Activated naive CD8-positive, alpha-beta T cell treated with anti-CD3 and anti-CD28 coated beads, Interleukin-2, amount 50 U/mL, for 16 hours (primary cell): ENCODE measurements at regions not wholly inside any gene's neighbourhood (a gene's known extent, or its start where the extent isn't known, plus 50 kb on each side); places are given as distances from the start of the nearest gene placed in this dataset.

Experiments used
- DNase-seq: peaks from one replicate; pipeline ENCODE4 v3.0.0-alpha.2; 2020; ENCODE audit warnings: low read depth, low spot score

- DNase-seq: peak; percentile 43
Observed at GRCh38 chr3:42012935-42013690, 51.2 kb upstream of the ULK4 start.

- DNase-seq: no peak
Observed at GRCh38 chr3:42012383-42012934, 50.6 kb upstream of the ULK4 start.
